ENCODE measurements at regions not wholly inside any gene's neighbourhood (a gene's known extent, or its start where the extent isn't known, plus 50 kb on each side); places are given as distances from the start of the nearest gene placed in this dataset.

DNA sequence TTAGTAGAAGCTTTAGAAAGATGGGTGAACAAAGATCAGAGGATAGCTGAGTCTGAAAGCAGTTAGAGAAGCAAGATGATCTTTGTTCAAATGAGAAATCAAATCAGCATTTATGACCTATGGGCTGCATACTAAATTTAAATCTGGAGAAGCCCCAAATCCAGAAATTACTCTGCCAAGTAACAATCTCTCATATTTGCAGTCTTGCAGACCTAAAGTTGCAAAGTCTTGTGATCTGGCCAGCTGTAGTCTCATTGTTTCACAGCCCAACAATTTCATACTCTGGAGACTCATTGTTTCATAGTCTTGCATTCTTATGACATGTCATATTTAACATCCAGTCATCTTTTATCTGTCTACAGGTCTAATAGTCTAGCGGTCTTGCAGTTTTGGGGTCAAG, 364.9 kb upstream of the RSPO3 start:
- TF ChIP-seq, protein P1, sequence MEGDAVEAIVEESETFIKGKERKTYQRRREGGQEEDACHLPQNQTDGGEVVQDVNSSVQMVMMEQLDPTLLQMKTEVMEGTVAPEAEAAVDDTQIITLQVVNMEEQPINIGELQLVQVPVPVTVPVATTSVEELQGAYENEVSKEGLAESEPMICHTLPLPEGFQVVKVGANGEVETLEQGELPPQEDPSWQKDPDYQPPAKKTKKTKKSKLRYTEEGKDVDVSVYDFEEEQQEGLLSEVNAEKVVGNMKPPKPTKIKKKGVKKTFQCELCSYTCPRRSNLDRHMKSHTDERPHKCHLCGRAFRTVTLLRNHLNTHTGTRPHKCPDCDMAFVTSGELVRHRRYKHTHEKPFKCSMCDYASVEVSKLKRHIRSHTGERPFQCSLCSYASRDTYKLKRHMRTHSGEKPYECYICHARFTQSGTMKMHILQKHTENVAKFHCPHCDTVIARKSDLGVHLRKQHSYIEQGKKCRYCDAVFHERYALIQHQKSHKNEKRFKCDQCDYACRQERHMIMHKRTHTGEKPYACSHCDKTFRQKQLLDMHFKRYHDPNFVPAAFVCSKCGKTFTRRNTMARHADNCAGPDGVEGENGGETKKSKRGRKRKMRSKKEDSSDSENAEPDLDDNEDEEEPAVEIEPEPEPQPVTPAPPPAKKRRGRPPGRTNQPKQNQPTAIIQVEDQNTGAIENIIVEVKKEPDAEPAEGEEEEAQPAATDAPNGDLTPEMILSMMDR (IDR thresholded peaks at IDR 0.05), result no peak
- TF ChIP-seq EZH2 (IDR thresholded peaks at IDR 0.05), result no peak
- TF ChIP-seq EZH2phosphoT487 (IDR thresholded peaks at IDR 0.05), result no peak

Data from neural progenitor cell (in vitro differentiated cells).